Kidney tubule cell (primary cell): ENCODE measurements at regions not wholly inside any gene's neighbourhood (a gene's known extent, or its start where the extent isn't known, plus 50 kb on each side); places are given as distances from the start of the nearest gene placed in this dataset.
"Not testable (repeated sequence)": the region's sequence is repeated elsewhere in the genome, so short reads cannot be mapped to it uniquely, and the experiment has no call there.

Experiments
- DNase-seq: peaks from one replicate; pipeline ENCODE4 v3.0.0-alpha.2; 2018; ENCODE audit warnings: low spot score

GRCh38 chr1:187839873-187840272 is 1011.1 kb downstream of the PLA2G4A start:
- no peak for DNase-seq

GRCh38 chr1:187840557-187840956 is 1011.8 kb downstream of the PLA2G4A start:
- no peak for DNase-seq

- DNase-seq, result peak; percentile 69
Observed at GRCh38 chr1:187842406-187843165, 1013.8 kb downstream of the PLA2G4A start.

- no peak for DNase-seq
Observed at GRCh38 chr1:187844313-187844712, 1015.6 kb downstream of the PLA2G4A start.

GRCh38 chr1:187847531-187847930 is 1018.8 kb downstream of the PLA2G4A start:
- no peak for DNase-seq

- DNase-seq, result no peak
Observed at GRCh38 chr1:187848321-187848720, 1019.6 kb downstream of the PLA2G4A start.

GRCh38 chr1:187850146-187850545 is 1021.4 kb downstream of the PLA2G4A start:
- DNase-seq, result not testable (repeated sequence)

GRCh38 chr1:187853505-187853904 is 1024.8 kb downstream of the PLA2G4A start:
- no peak for DNase-seq

GRCh38 chr1:187854457-187854856 is 1025.7 kb downstream of the PLA2G4A start:
- DNase-seq, result no peak

GRCh38 chr1:187862506-187862905 is 1033.8 kb downstream of the PLA2G4A start:
- no peak for DNase-seq

GRCh38 chr1:187870552-187870951 is 1041.8 kb downstream of the PLA2G4A start:
- DNase-seq, result no peak

GRCh38 chr1:187871177-187871845 is 1042.6 kb downstream of the PLA2G4A start:
- no peak for DNase-seq

- no peak for DNase-seq
Observed at GRCh38 chr1:187872550-187872949, 1043.8 kb downstream of the PLA2G4A start.

GRCh38 chr1:187873126-187873525 is 1044.4 kb downstream of the PLA2G4A start:
- no peak for DNase-seq

GRCh38 chr1:187876775-187877174 is 1048.0 kb downstream of the PLA2G4A start:
- no peak for DNase-seq

- no peak for DNase-seq
Observed at GRCh38 chr1:187877220-187877619, 1048.5 kb downstream of the PLA2G4A start.

- DNase-seq, result no peak
Observed at GRCh38 chr1:187878883-187879282, 1050.1 kb downstream of the PLA2G4A start.

- no peak for DNase-seq
Observed at GRCh38 chr1:187883356-187883755, 1054.6 kb downstream of the PLA2G4A start.

- DNase-seq, result no peak
Observed at GRCh38 chr1:187891993-187892682, 1063.4 kb downstream of the PLA2G4A start.

GRCh38 chr1:187892683-187893039 is 1063.9 kb downstream of the PLA2G4A start:
- DNase-seq, result no peak

- DNase-seq, result no peak
Observed at GRCh38 chr1:187893471-187893870, 1064.7 kb downstream of the PLA2G4A start.

GRCh38 chr1:187894349-187894748 is 1065.6 kb downstream of the PLA2G4A start:
- no peak for DNase-seq

- DNase-seq, result no peak
Observed at GRCh38 chr1:187903223-187903622, 1074.5 kb downstream of the PLA2G4A start.
